HG02571 (cell line): ENCODE measurements at regions not wholly inside any gene's neighbourhood (a gene's known extent, or its start where the extent isn't known, plus 50 kb on each side); places are given as distances from the start of the nearest gene placed in this dataset.

ENCODE experiments used
- ATAC-seq: cut with Tn5 transposase; IDR thresholded peaks from one replicate; pipeline ENCODE4 v1.9.1; 2021; ENCODE audit warnings: mild to moderate bottlenecking, moderate library complexity; ENCODE audit not compliant: unreplicated experiment

DNA sequence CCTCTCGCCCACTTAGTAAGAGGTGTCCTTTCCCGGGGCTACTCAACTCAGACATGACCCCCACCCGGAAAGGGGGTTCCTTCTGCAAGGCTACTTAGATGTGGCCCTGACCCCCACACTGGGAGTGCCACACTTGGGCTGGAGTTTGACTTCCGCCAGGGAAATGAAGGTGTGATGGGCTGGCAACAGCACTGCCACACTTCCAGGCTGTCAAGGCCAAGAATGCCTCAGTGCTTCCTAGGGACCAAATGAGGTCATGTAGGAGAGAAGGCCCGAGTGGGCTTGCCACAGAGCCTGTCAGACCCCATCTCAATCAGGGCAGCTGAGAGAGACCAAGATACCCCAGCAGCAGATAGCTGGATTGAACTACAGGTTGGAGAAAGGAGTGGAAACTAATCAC, 55.5 kb downstream of the DRD1 start:
- no peak for ATAC-seq

DNA sequence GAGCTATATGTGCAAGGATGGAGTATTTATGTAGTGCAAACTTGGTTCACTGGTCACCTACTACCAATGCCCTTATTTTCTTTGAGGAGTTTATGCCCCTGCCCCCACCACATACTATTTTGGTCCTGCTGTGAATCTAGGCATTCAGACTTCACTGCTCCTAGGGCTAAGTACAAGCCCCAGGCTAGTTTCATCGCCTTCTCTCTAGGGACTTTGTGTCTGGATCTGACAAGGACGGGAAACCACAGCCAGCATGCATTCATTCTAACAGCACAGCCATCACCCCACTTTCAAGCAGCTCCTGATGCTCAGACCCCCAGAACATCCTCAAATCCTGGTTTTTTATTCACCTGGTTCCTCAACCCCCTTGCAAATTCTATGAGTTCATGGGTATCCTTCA, 56.8 kb downstream of the DRD1 start:
- no peak for ATAC-seq

DNA sequence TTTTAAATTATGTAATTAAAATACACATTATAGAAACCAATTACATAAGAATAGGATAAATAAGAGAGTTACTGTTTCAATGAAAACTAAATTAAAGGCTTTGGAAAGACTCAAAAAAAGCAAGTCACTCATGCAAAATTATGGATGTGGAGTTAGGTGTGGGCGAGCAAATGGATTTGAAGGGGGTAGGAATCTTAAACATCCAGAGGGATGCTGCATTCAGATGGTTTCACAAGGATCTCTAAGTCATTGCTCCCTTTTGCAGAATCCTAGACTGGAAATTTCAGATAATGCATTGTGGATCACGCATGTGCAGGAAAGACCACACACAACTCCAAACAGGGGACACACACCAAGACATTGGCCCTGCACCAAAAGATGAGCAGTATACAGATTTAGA, 57.5 kb downstream of the DRD1 start:
- no peak for ATAC-seq

DNA sequence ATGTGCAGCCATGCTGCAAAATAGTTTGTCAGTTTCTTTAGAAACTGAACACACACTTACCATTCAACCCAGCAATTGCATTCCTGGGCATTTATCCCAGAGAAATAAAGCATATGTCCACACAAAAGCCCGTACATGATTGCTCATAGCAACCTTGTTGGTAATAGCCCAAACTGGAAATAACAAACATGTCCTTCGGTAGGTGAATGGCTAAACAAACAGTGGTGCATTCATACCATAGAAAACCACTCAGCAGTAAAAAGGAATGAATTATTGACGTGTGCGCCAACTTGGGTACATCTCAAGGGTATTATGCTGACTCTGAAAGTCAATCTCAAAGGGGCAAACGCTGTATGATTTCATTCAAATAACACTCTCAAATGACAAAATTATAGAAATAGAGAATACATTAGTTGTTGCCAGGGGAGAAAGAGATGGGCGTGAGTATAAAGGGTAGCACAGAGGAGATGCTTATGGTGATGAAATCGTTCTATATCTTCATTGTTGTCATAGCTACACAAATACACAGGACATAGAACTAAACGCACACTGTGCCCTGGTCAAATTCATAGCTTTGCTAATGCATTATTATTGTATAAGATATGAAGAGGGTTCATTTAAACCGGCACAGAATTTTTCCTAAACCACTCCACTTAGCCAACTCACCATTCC, 58.2 kb downstream of the DRD1 start:
- no peak for ATAC-seq

DNA sequence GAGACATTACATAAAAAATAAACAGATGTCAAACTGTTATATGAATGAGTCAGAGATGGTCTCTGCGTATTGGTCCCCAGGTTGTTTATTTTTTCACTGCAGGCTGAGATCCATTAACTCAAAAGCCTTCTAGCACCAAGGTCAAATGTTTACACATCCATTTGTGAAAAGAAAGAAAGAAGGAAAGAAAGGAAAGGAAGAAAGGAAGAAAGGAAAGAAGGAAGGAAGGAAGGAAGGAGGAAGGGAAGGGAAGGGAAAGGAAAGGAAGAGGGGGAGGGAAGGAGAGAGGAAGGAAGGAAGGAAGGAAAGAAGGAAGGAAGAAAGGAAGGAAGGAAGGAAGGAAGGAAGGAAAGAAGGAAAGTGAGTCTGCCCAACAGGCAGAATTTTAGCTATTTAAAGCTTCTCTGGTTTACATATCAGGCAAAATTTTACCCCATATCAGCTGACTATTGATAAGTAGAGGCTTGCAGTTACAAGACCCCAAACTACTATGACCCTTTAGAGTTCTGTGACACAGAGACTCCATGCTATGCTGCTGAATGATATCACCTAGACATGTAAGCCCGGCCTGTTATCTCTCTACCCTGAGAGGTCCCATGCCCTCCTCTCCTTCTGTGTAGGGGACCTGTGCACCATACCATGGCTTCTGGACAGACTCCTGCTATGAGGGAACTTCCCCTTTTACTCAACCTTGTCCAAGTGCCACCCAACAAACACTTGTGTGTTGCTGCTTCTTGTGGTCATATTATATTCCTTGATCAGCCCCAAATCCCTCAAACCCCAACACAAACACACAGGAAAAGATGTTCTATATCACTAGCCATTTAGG, 59.0 kb downstream of the DRD1 start:
- no peak for ATAC-seq

DNA sequence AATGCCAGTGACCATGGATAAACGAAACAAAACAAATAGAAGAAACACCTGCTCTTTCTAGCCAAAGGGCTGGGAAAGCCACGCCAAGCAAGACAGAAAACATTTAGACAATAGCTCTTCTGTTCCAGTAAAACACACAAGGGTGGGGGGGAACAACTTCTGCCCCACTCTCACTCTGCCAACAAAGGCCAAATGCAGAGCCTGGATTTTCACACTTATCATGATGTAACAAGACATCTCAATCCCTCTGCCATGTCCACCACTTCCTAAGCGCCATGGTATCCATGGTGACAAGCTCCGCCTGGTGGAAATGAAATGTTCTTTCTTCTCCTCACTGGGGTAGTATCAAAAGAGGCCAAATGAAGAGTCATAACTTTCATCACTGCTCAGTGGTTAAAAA, 60.6 kb downstream of the DRD1 start:
- no peak for ATAC-seq

DNA sequence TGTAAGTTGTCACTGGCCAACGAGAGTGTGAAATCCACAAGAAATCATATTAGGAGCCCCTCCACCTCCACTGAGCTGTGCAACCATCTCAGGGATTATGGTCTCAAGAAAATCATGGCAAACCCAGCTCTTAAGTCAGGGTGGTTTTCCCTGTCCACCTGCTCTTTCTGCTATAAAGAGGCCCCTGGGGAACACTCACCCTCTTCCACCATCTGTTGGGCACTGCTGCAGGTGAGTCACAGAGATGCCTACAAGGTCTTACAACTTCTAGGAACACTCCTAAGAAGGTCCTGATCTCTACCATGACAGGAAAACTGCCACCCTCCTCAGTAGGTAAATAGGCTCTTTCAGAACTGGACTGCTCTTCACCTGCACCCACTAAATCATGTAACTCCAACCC, 61.8 kb downstream of the DRD1 start:
- ATAC-seq = no peak

DNA sequence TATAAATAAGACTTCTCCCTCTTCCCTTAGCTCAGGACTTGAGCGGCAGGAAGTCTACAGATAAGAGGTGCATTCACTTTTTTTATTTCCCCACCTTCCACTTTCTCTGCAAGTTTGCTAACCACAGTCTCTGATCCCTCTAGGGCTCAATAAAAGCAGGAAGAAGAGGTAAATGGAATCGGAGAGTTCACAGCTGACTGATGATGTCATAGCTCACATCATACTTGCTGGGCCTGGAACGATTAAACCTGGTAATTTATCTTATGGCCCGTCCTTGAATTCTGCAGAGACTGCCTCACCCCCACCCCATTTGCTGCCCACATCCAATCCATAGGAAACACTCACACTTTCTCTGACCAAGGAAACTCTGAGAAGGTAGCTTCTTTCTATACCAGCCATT, 62.9 kb downstream of the DRD1 start:
- no peak for ATAC-seq

DNA sequence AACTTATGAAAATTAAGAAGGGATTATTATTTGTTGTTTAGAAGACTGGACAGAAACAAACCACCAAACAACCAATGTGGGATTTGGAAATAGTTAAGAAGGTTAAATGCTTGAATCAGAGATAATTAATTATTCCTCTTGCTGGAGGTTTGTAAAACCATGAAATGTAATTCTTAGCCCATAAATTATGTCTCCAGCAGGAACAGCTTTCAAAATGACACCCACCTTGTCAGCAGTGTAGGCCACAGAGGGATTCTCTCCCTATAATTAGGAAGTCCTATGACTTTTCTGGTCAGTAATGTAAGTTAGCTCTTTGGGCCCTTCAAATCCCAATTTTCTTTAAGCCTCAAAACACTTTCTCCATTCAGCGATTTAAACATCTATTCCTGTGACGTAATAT, 63.3 kb downstream of the DRD1 start:
- no peak for ATAC-seq

DNA sequence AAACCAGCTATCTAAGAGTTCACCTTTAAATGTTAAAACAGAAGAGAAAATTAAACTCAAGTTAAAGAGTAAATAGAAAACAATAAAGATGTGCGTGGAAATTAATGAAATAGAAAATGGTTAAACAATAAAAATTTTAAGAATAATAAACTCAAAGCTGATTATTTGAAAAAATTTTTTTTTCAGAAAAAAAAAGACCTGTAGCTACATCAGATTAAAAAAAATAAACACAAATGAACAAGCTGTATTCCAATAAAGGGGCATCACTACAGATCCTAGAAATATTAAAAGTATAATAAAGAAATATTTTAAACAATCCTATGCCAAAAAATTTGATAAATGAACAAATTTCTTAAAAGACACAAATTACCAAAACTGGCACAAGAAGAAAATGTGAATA, 64.1 kb downstream of the DRD1 start:
- ATAC-seq = no peak

DNA sequence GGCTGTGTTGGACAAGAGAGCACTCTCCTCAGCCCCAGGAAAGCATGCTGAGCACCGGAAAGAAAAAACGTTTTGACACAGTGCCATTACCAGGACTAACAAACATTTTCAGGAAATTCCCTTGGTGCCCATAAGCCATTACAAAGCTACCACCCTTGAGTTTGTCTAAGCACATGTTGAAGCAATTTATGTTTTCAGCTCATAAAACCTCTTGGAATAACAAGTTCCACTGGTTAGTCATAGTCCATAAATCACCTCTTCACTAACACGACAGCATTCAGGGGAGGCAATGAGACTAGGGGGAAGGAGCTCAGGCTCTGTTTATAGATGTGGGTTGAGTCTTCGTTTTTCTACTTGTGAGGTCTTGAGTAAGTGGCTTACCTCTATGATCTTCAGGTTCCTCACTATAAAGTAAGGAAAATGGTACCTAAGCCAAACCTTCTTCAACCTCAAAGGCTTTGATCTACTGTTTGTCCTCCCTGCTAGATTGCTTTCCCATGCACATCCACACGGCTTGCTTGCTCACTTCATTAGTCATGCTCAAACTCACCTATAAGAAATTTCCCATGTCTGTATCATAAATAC, 65.4 kb downstream of the DRD1 start:
- no peak for ATAC-seq

DNA sequence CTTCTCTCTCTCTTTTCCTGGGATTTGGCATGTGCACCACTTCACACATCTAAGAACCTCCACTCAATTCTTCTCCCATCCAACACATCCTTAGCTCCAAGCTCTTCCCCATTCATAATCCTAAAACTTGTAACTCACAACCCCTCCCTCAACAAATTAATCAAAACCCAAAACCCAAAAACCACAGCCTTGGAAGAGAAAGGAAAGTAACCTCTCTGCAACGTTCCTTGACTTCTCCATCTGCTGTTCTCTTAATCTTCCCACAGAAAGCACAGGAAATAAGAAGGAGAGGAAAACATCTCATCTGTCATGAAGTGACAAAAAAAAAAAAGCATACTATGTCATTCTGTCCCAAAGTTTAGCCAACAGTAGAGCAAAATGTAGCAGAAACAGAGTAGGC, 66.2 kb downstream of the DRD1 start:
- no peak for ATAC-seq

DNA sequence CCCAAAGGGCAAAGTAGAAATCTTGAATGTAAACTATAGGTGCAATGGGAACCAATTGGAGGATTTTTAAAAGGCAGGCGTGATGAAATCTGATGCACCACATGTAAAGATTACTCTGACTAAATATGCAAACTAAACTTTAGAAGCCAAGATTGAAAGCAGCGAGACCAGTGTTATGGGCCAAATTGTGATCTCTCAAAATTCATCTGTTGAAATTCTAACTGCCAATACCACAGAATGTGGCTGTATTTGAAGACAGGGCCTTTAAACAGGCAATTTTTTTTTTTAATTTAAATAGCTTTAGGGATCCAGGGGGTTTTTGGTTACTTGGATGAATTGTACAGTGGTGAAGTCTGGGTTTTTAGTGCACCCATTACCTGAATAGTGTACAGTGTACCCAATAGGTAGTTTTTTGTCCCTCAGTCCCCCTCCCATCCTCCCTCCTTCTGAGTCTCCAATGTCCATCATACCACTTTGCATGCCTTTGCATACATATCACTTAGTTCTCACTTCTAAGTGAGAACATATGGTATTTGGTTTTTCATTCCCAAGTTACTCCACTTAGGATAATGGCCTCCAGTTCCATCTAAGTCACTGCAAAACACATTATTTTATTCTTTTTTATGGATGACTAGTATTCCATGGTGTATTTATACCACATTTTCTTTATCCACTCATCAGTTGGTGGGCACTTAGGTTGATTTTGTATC, 69.7 kb downstream of the DRD1 start:
- ATAC-seq = no peak

DNA sequence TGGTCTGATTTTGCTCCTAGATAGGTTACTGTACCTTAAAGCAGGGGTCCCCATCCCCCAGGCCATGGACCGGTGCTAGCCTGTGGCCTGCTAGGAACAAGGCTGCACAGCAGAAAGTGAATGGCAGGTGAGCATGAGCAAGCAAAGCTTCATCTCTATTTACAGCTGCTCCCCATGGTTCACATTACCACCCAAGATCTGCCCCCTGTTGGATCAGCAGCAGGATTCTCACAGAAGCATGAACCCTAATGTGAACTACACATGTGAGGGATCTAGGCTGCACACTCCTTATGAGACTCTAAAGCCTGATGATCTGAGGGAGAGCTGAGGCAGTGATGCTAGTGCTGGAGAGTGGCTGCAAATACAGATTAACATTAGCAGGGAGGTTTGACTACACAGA, 78.1 kb downstream of the DRD1 start:
- ATAC-seq = no peak

DNA sequence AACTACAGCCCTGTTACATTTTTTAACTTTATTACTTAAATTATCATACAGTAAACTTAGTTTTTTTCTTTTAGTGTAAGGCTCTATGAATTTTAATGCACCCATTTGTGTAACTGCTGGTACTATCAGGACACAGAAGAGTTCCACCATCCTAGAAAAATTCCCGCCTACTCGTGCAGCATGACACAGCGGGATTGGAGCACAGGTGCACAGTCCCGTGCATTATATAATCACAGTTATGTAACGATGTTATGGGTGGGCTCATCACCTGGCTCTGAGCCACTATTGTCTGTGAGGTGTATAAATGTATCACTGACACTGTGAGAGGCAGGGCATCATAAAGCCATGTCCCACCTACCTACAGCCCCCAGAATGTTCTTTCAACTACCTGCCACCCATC, 80.7 kb downstream of the DRD1 start:
- ATAC-seq = no peak

DNA sequence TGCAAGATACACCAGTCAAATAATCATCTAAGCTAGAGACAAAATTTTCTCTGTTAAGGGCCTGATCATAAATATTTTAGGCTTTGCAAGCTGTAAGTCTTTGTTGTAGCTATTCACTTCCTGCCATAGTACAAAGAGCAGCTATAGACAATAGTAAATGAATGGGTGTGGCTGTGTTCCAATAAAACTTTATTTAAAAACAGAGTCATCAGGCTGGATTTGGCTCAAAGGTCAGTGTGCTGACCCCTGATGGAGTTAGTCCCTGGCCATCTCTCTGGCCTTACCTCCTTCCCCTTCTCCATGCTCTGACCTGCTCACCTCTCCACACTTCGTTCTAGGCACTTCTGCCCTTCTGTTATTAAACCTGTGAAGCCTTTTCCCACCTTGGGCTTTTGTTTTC, 86.0 kb downstream of the DRD1 start:
- ATAC-seq = no peak

DNA sequence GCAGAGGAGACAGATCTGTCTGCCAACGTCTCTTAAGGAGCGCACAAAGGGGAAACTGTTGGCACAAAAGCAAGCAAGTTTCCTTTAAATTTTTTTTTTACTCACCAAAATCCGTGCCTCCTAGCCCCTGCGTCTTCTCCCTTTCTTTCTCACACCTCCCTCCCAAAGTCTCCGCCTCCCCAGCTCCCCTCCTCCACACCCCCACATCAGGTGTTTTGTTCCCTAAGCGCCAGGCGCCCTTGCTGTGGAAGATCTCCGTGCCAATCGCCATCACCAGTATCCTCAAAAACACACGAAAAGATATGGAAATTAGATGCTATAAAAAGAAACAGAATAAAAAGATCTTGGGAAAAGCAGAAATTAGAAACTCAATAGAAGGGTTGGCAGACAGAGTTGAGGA, 87.6 kb downstream of the DRD1 start:
- no peak for ATAC-seq

DNA sequence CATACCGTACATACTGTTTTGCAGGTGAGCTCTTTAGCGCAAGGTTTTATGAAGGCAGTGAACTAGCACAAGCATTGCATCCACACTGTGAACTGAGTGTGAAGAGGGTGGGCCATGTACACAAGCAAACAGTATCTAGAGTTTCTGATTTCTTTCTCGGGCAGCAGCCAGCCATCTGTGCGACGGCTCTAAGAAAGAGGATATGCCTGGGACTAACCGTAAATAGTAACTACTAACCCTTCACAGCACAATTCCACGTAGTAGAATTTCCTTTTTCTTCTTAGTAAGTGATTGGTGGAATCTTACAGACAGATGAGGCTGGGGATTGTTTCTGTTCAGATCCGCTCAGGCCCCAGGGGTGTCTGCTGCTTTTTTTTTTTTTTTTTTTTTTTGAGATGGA, 89.0 kb downstream of the DRD1 start:
- no peak for ATAC-seq

DNA sequence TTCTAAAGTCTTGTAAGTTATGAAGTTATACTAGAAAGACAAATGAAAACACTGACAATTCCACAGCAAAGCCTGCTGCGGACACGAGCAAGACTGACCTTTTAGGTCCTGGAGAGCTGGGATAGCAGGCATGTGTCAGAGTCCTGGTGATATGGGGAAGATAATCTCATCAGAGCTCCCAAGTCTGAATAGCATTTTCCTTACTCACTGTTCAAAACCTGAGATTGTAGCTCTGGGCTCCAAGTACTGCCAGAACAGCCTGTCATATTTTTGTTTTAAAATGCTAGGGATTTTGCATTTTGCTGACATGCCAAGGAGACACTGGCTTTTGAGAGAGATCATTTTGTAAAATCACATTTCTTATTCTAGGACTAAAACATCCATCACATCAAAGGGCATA, 90.1 kb downstream of the DRD1 start:
- no peak for ATAC-seq

DNA sequence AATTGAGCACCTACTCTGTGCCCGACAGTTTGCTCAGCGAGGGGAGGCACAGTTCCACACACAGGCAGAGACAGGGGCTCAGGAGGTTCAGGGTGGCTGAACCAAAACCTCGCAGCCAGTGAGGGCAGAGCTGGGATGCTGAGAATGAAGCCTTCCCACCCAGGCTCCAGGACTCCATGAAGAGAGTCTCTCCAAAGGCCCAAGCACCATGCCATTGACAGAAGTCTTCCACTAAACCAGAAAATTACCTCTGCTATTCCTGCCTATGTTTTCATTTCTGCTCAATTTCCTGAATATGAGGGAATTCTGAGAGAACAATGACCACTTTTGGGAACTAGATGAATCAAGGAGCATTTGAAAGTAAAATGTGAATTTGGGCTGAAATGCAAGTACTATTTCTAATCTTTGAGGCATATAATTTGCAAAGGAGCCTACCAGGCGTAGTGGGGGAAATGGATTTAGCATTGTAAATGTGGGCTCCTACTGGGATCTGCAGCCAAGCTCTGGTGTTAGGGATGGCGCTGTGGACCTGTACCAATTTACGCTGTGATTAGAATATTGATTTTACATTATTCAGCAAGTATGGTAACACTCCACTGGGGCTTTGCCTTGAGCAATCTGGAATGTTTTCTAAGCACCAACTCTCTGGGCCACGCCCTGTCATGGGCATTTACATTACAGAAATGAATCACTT, 91.9 kb downstream of the DRD1 start:
- no peak for ATAC-seq

DNA sequence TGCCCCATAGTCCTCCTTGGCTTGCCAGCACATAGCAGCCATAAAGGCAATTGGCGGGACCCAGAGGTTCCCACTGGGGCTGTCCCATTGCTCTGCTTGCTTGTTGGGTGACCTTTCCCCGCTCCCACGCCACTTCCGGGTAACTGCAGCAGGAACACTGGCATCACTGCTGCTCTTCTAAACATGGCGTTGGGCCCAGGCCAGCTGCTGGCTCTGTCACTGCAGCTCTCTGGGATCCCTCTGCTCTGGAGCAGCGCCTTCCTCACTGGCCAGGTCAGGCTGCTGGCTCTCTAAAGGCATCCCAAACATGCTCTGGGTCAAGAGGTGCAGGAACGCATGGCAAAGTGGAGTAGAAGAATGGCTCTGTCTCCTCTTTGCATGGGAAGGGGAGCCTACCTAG, 92.9 kb downstream of the DRD1 start:
- no peak for ATAC-seq
